HG03280 (cell line): ENCODE measurements at regions not wholly inside any gene's neighbourhood (a gene's known extent, or its start where the extent isn't known, plus 50 kb on each side); places are given as distances from the start of the nearest gene placed in this dataset.
A peak's percentile ranks its signal among the peaks of the same experiment; 100 is the strongest.
"Not testable (repeated sequence)": the region's sequence is repeated elsewhere in the genome, so short reads cannot be mapped to it uniquely, and the experiment has no call there.

Experiments
- ATAC-seq: cut with Tn5 transposase; IDR thresholded peaks from one replicate; pipeline ENCODE4 v1.9.1; 2021; ENCODE audit warnings: mild to moderate bottlenecking, moderate library complexity; ENCODE audit not compliant: unreplicated experiment

DNA sequence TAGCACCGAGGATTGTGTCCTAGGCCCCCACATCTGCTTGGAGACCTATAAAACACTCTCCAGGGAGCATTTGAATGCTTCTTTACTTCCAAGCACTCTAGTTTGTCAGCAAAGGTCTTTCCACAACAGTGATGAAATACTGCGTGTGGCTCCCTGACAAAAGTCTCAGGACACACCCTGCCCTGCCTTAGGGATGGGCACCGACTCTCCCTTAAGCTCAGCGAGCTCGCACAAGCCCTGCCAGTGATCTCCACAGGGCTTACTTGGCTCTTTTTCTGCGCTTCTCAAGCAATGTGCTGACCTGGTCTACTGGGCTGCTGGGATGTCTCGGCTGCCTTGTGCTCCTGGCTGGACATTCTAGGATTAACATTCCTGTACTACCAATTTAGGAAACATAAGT lies 84.3 kb upstream of the MPP7 start:
- no peak for ATAC-seq

DNA sequence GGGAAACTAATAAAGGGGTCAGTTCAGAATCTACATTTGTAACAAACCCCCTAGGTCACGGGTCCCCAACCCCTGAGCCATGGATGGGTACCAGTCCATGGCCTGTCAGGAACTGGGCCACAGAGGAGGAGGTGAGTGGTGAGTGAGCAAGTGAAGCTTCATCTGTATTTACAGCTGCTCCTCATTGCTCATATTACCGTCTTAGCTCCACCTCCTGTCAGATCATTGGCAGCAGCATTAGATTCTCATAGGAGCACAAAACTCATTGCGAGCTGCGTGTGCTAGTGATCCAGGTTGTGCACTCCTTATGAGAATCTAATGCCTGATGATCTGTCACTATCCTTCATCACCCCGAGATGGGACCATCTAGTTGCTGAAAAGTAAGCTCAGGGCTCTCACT lies 88.4 kb upstream of the MPP7 start:
- ATAC-seq: no peak

DNA sequence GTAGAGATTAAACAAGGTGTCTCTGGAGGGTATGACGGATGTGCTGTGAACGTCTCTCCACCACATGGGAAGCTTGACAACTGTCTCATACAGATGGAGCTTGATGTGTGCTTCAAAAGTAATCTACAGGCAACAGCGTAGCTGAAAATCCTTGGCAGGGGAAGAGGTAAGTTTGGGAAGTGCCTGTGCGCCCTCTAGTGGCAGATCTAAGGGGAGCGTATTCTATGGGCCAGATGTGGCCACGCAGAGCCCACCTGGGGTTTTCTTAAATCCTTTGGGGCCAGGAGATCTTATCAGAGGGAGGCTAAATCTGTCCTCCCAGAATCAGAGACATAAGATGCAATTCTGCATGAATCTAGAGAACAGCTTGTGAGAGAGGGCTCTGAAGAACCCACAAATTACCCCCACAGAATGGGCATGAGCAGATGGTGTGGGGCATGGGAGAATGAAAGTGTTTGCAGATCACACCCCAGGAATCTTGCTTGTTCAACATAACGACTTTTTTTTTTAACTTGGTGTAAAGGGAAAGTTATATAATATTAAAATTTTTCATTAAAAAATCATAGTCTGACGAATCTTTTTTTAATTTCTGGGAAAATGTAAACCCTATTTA lies 91.2 kb upstream of the MPP7 start:
- ATAC-seq: peak; percentile 55

- ATAC-seq: no peak
Observed at GRCh38 chr10:28396331-28396730, 93.5 kb upstream of the MPP7 start.

DNA sequence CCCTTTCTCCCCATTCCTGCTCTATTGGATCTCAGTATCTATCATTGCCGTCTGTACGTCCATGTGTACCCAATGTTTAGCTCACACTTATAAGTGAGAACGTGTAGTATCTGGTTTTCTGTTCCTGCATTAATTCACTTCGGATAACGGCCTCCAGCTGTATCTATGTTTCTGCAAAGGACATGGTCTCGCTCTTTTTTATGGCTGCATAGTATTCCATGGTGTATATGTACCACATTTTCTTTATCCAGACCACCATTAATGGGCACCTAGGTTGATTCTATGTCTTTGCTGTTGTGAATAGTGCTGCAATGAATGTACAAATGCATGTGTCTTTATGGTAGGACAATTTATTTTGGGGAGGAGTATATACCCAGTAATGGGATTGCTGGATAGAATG lies 94.4 kb upstream of the MPP7 start:
- no peak for ATAC-seq

- ATAC-seq: no peak
Observed at GRCh38 chr10:28400176-28400575, 97.3 kb upstream of the MPP7 start.

GRCh38 chr10:28400681-28401080 lies 97.8 kb upstream of the MPP7 start:
- no peak for ATAC-seq

GRCh38 chr10:28402611-28403073 lies 99.8 kb upstream of the MPP7 start:
- ATAC-seq: not testable (repeated sequence)

- no peak for ATAC-seq
Observed at GRCh38 chr10:28403090-28403489, 100.2 kb upstream of the MPP7 start.

DNA sequence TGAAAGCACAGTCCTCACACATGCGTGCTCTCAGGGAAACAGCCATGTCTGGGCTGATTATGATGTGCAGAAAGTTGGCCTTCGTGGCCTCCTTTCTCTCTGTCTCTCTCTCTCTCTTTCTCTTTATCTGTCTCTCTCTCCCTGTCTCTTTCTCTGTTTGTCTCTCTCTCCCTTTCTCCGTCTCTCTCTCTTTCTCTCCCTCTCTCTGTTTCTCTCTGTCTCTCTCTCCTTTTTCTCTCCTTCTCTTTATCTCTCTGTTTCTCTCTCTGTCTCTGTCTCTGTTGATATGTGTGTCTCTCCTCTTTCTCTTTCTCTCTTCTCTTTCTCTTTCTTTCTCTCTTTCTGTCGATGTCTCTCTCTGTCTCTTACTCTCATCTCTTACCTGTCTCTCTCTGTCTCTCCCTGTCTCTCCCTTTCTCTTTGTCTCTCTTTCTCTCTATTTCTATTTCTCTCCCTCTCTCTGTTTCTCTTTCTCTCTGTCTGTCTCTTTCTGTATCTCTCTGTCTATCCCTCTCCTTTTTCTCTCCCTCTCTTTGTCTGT lies 105.4 kb upstream of the MPP7 start:
- no peak for ATAC-seq

GRCh38 chr10:28410420-28411135 lies 107.7 kb upstream of the MPP7 start:
- no peak for ATAC-seq

- no peak for ATAC-seq
Observed at GRCh38 chr10:28411136-28411460, 108.2 kb upstream of the MPP7 start.

GRCh38 chr10:28411648-28412047 lies 108.8 kb upstream of the MPP7 start:
- ATAC-seq: no peak

DNA sequence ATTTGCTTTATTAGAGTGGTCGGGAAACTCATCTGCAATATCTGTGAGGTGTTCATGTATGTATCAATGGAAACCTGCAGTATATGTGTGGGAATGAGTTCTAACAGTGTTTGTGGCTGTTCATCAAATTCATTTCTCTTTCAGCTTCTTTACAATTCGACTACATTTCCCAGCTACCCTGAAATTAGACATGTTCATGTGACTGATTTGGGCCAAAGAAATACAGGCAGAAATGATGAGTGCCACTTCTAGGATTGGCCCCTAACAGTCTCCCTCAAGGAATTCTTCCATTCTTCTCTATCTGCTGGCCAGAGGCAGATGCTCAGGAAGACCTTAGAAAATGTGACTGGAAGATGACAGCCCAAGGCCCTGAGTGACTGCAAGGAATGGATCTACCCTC lies 114.8 kb upstream of the WAC start:
- no peak for ATAC-seq

- ATAC-seq: no peak
Observed at GRCh38 chr10:28425422-28425821, 107.5 kb upstream of the WAC start.

DNA sequence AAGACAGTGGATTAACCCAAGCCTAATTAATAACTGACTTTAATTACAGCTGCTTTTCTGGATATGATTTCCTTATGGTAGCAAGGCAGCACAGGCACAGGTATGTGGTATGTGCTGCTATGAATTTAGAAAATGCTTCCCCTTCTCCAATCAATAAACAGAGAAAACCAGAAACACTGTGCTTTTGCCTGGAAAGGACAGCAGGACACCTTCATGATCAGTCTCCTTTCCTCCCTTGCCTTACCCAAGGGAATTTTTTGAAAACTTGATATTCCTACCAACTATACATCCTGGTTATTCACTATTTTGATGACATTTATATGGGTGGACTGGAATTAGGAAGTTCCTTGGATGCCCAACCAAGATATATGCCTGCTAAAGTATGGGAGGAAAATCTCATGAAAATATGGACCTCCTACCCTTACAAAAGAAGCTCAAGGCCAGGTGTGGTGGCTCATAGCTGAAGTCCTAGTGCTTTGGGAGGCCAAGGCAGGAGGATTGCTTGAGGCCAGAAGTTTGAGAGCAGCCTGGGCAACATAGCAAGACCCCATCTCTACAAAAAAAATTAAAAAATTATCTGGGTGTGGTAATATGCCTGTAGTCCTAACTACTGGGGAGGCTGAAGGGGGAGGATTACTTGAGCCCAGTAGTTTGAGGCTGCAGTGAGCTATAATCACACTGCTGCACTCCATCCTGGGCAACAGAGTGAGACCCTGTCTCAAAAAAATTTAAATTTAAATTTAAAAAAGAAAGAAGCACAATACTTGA lies 106.3 kb upstream of the WAC start:
- no peak for ATAC-seq

DNA sequence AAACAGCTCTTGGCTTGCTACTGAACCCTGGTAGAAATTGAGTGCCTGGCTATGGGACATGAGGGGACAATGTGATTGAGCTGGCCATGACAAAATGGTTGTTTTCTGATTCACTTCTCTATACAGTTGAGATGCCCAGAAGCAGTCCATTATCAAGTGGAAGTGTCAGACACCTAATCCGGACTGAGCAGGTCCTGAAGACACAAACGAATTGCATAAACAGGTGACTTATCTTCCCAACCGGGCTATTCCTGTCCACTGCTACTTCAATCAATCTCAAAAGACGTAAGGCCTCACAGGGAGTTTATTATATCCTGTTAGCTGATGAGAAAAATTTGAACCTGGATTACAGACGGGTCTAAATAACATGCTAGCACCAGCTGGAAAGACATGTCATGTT lies 105.5 kb upstream of the WAC start:
- no peak for ATAC-seq

DNA sequence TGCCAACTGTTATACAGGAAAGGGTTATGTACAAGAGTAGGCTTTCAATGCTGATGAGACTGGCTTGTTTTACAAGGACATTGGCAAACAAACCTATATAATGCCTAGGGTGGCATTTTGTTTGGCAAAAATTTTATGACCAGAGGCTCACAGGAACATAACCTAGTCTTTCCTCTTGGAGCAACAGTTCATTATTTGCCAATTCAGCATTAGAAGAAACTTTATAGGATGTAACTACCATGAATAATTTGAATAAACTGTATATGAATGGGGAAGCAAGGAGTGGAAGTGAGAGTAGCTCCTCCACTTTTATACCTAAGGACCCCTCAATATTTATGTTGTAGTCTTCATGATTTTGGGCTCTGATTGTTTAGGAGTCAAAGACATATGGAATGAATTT lies 103.9 kb upstream of the WAC start:
- ATAC-seq: no peak

GRCh38 chr10:28429573-28430216 lies 103.2 kb upstream of the WAC start:
- ATAC-seq: no peak

DNA sequence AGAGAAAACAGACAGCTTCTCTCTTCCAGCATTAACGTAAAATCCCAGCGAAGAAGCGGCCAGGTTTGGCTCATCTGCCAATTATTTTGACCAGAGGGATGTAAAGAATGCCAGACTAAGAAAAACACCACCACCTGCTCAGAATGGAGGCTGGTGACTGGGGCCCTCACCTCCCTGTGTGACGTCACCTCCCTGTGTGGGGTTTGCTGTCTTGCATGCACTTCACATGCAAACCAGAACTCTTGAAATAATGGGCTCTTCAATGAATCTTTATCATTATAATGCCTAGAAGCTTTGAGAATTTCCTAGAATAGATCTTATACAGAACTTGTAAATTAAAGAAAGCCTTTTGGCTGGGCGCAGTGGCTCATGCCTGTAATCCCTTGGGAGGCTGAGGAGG lies 101.8 kb upstream of the WAC start:
- no peak for ATAC-seq

- no peak for ATAC-seq
Observed at GRCh38 chr10:28432210-28432676, 100.7 kb upstream of the WAC start.
